ENCODE measurements at regions not wholly inside any gene's neighbourhood (a gene's known extent, or its start where the extent isn't known, plus 50 kb on each side); places are given as distances from the start of the nearest gene placed in this dataset.

- ChIA-PET POLR2A (interaction anchor here (0.9 to 1.4 kb wide), 3 partner anchors 21 to 53 kb away, joined by 3 to 6 read pairs (median 4); partner anchors contain the start of gene UBL3), CTCF (interaction anchor here (0.6 to 1.8 kb wide), 5 partner anchors 18 to 449 kb away, joined by 3 to 5 read pairs (median 4); partner anchors contain the start of gene UBL3)
- ATAC-seq (no peak), FAIRE-seq (no peak), DNase-seq (ENCODE audit: low read depth in 1 of 2, low spot score in 1 of 2) (no peak)
- H3K4me1 ChIP-seq, result peaks cover 14% of the 10 kb centered on the region; the same call in 2 of the 3 replicates
- peaks cover 9% of the 10 kb centered on the region; the same call in 1 of the 3 replicates for H3K9me3 ChIP-seq
- no peak for TF ChIP-seq JUN (IDR thresholded peaks at IDR 0.05)
- TF ChIP-seq FOSB (CRISPR knock-in tag; IDR thresholded peaks at IDR 0.05), result no peak
- TF ChIP-seq PHF8 (IDR thresholded peaks at IDR 0.05; ENCODE audit: borderline replicate concordance, low read depth), result no peak
- TF ChIP-seq POLR2A (IDR thresholded peaks at IDR 0.05; ENCODE audit: low read length), result no peak
- no peak for TF ChIP-seq HEYL (CRISPR knock-in tag; IDR thresholded peaks at IDR 0.05)
- no peak for TF ChIP-seq ZSCAN20 (CRISPR knock-in tag; IDR thresholded peaks at IDR 0.05)
- no peak for TF ChIP-seq GATA3 (IDR thresholded peaks at IDR 0.05; ENCODE audit: borderline replicate concordance)
- TF ChIP-seq RFX5 (IDR thresholded peaks at IDR 0.05), result no peak
- TF ChIP-seq POLR2AphosphoS2 (conservative IDR thresholded peaks at IDR 0.05; ENCODE audit: low read length), result no peak
- TF ChIP-seq FOSL2 (IDR thresholded peaks at IDR 0.05), result no peak
- TF ChIP-seq FOSL2 (CRISPR knock-in tag; IDR thresholded peaks at IDR 0.05), result no peak
- no peak for TF ChIP-seq ZFP36 (IDR thresholded peaks at IDR 0.05; ENCODE audit: borderline replicate concordance, partially characterized antibody)
- H3K4me3 ChIP-seq, result no peak overlapping the region
- H3K4me2 ChIP-seq, result peak overlapping the region; percentile 32; the same call in 1 of the 3 replicates
- WGBS (ENCODE audit: missing lambda C conversion rate), result 56% methylated on average over 4 of the region's 4 CpGs
- H3K27ac ChIP-seq, result no peak overlapping the region
Observed at GRCh38 chr13:29902632-29903305, 52.4 kb upstream of the UBL3 start.

GRCh38 chr13:29901710-29902631 lies 51.6 kb upstream of the UBL3 start:
- H3K4me1 ChIP-seq, result peaks cover 14% of the 10 kb centered on the region; the same call in 2 of the 3 replicates
- TF ChIP-seq RFX5 (IDR thresholded peaks at IDR 0.05) (no peak), SREBF2 (IDR thresholded peaks at IDR 0.05) (no peak), CEBPB (IDR thresholded peaks at IDR 0.05) (no peak), MAZ (IDR thresholded peaks at IDR 0.05; ENCODE audit: borderline replicate concordance, low read depth, low read length) (no peak), FOXS1 (CRISPR knock-in tag; IDR thresholded peaks at IDR 0.05) (no peak), HMGXB4 (CRISPR knock-in tag; IDR thresholded peaks at IDR 0.05; ENCODE audit: borderline replicate concordance) (no peak), MYC (IDR thresholded peaks at IDR 0.05; ENCODE audit: borderline replicate concordance, low read length) (no peak), HES2 (IDR thresholded peaks at IDR 0.05) (no peak), RNF2 (IDR thresholded peaks at IDR 0.05; ENCODE audit: borderline replicate concordance, low read depth) (no peak), RAD21 (conservative IDR thresholded peaks at IDR 0.05 in 1 of 2, IDR thresholded peaks at IDR 0.05 in 1 of 2) (no peak), CBX2 (IDR thresholded peaks at IDR 0.05; ENCODE audit: borderline replicate concordance, low read depth) (no peak), EP300 (IDR thresholded peaks at IDR 0.05) (no peak), KDM5A (IDR thresholded peaks at IDR 0.05) (no peak), GATA3 (IDR thresholded peaks at IDR 0.05; ENCODE audit: borderline replicate concordance) (no peak), BHLHE40 (IDR thresholded peaks at IDR 0.05; ENCODE audit: low read depth, low read length) (no peak), RCOR1 (IDR thresholded peaks at IDR 0.05; ENCODE audit: low read depth, low read length) (no peak), EHF (CRISPR knock-in tag; IDR thresholded peaks at IDR 0.05) (no peak)
- TF ChIP-seq, protein P1, sequence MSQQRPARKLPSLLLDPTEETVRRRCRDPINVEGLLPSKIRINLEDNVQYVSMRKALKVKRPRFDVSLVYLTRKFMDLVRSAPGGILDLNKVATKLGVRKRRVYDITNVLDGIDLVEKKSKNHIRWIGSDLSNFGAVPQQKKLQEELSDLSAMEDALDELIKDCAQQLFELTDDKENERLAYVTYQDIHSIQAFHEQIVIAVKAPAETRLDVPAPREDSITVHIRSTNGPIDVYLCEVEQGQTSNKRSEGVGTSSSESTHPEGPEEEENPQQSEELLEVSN (IDR thresholded peaks at IDR 0.05; ENCODE audit: borderline replicate concordance, low read depth), result no peak
- no peak overlapping the region for H3K4me3 ChIP-seq
- ATAC-seq, result peak in 1 of 2 experiments; percentile 26; a peak in 1 of 6 replicates
- no peak for FAIRE-seq
- CTCF ChIA-PET, result interaction anchor here (0.6 to 1.8 kb wide), 5 partner anchors 23 to 450 kb away, joined by 3 to 5 read pairs (median 4); partner anchors contain the start of gene UBL3
- WGBS (ENCODE audit: missing lambda C conversion rate), result 77% methylated on average over 11 of the region's 11 CpGs
- peaks cover 9% of the 10 kb centered on the region; the same call in 1 of the 3 replicates for H3K9me3 ChIP-seq
- DNase-seq (ENCODE audit: low read depth in 1 of 2, low spot score in 1 of 2), result peak in 1 of 2 experiments; percentile 41
- no peak overlapping the region for H3K27ac ChIP-seq
- H3K4me2 ChIP-seq, result peak overlapping the region; percentile 32; the same call in 1 of the 3 replicates
- POLR2A ChIA-PET, result interaction anchor here (0.9 to 1.4 kb wide), 3 partner anchors 22 to 52 kb away, joined by 3 to 6 read pairs (median 4); partner anchors contain the start of gene UBL3

All from A549 (cell line).